SK-N-SH (cell line): ENCODE measurements at regions not wholly inside any gene's neighbourhood (a gene's known extent, or its start where the extent isn't known, plus 50 kb on each side); places are given as distances from the start of the nearest gene placed in this dataset.

Experiments
- CTCF ChIA-PET: fragments of 300-600, 350-600 bp; formaldehyde crosslinking; extraction: SDS; loops from one replicate; lab custom pipeline; 2021; lab: Yijun Ruan, JAX
- POLR2A ChIA-PET: fragments of 350-600 bp; sonication (Branson Sonifier 250); formaldehyde crosslinking; extraction: SDS; loops from one replicate; lab custom pipeline; 2020; ENCODE audit warnings: antibody characterized with exemption, inconsistent platforms; lab: Yijun Ruan, JAX
- DNase-seq: peaks from one replicate; pipeline ENCODE4 v3.0.0; 2012
- H2AFZ ChIP-seq: fragments of 200-600 bp; sonication (generic); 2 replicates; pipeline ENCODE4 v1.8.1; 2016; ENCODE audit warnings: antibody characterized with exemption, mild to moderate bottlenecking, low read depth
- H3F3A ChIP-seq: fragments of 200-600 bp; sonication (generic); replicated peaks from 2 replicates; pipeline ENCODE3; 2016; ENCODE audit warnings: antibody characterized with exemption, mild to moderate bottlenecking; ENCODE audit not compliant: insufficient read depth
- H3K27ac ChIP-seq, 2 experiments: fragments of 200-500 bp in 1 of 2; fragments of 200-600 bp in 1 of 2; sonication (Bioruptor generic) in 1 of 2; sonication (generic), shearing (Covaris generic) in 1 of 2; 2 replicates each; pipeline versions ENCODE4 v1.5.1 to v1.6.1; 2014 to 2016; ENCODE audit warnings: low read depth in 2 of 2, inconsistent platforms in 1 of 2, low read length in 1 of 2, mild to moderate bottlenecking in 1 of 2, mixed read lengths in 1 of 2
- H3K27me3 ChIP-seq: fragments of 200-600 bp; sonication (generic), shearing (Covaris generic); 2 replicates; pipeline ENCODE4 v1.6.1; 2016; ENCODE audit warnings: mixed run types; ENCODE audit not compliant: insufficient read depth
- H3K36me3 ChIP-seq, 2 experiments: fragments of 200-500 bp in 1 of 2; fragments of 200-600 bp in 1 of 2; sonication (Bioruptor generic) in 1 of 2; sonication (generic) in 1 of 2; replicated peaks in 1 of 2; 2 replicates each; pipeline versions ENCODE3 to v1.5.1; 2014 to 2016; ENCODE audit warnings: low read length in 1 of 2, mild to moderate bottlenecking in 1 of 2; ENCODE audit not compliant: insufficient read depth in 2 of 2, control insufficient read depth in 1 of 2
- H3K4me1 ChIP-seq, 2 experiments: fragments of 200-500 bp in 1 of 2; fragments of 200-600 bp in 1 of 2; sonication (Bioruptor generic) in 1 of 2; sonication (generic), shearing (Covaris generic) in 1 of 2; 2 replicates each; pipeline versions ENCODE4 v1.5.1 to v1.6.1; 2014 to 2016; ENCODE audit warnings: low read depth in 1 of 2, low read length in 1 of 2, mixed run types in 1 of 2; ENCODE audit not compliant: insufficient read depth in 2 of 2, control insufficient read depth in 1 of 2
- H3K4me2 ChIP-seq: fragments of 200-600 bp; sonication (generic), shearing (Covaris generic); 2 replicates; pipeline ENCODE4 v1.6.1; 2017; ENCODE audit warnings: mixed run types
- H3K4me3 ChIP-seq, 2 experiments: fragments of 200-500 bp in 1 of 2; fragments of 200-600 bp in 1 of 2; sonication (Bioruptor generic) in 1 of 2; sonication (generic), shearing (Covaris generic) in 1 of 2; 2 replicates each; pipeline versions ENCODE4 v1.5.1 to v1.8.1; 2014 to 2016; ENCODE audit warnings: low read depth in 2 of 2, inconsistent platforms in 1 of 2, low read length in 1 of 2, mild to moderate bottlenecking in 1 of 2, mixed read lengths in 1 of 2, moderate library complexity in 1 of 2
- H3K79me2 ChIP-seq: fragments of 200-600 bp; sonication (generic); 2 replicates; pipeline ENCODE4 v1.8.1; 2017; ENCODE audit warnings: mild to moderate bottlenecking; ENCODE audit not compliant: insufficient read depth
- H3K9ac ChIP-seq: fragments of 200-600 bp; sonication (generic); 2 replicates; pipeline ENCODE4 v1.6.1; 2017; ENCODE audit warnings: mixed run types
- H3K9me2 ChIP-seq: fragments of 200-600 bp; sonication (generic); 2 replicates; pipeline ENCODE4 v1.6.1; 2017; ENCODE audit warnings: mixed run types
- H3K9me3 ChIP-seq: fragments of 200-600 bp; sonication (generic); 2 replicates; pipeline ENCODE4 v1.6.1; 2017; ENCODE audit warnings: mixed run types, mild to moderate bottlenecking, moderate library complexity
- H4K20me1 ChIP-seq: fragments of 200-600 bp; sonication (generic); 2 replicates; pipeline ENCODE4 v1.6.1; 2017; ENCODE audit warnings: mild to moderate bottlenecking, mixed run types; ENCODE audit not compliant: insufficient read depth
- MEF2A ChIP-seq: IDR thresholded peaks from 2 replicates; pipeline ENCODE4 v1.4.0; 2012; ENCODE audit warnings: low read depth, borderline replicate concordance
- RAD21 ChIP-seq: IDR thresholded peaks from 2 replicates; pipeline ENCODE4 v1.6.1; 2012; ENCODE audit warnings: mild to moderate bottlenecking, low read length
- RFX5 ChIP-seq: IDR thresholded peaks from 2 replicates; pipeline ENCODE4 v1.6.1; 2012; ENCODE audit warnings: mild to moderate bottlenecking, improper control_type of control experiment, low read length
- TCF12 ChIP-seq: IDR thresholded peaks from 2 replicates; pipeline ENCODE4 v1.4.0; 2012
- whole genome bisulfite sequencing: methylation state at CpG from one replicate; pipeline ENCODE4 v1.1.6; 2017; ENCODE audit warnings: low lambda C conversion rate; 5-methylcytosine and 5-hydroxymethylcytosine counted together
- TF ChIP-seq, protein P1 (sequence below): IDR thresholded peaks from 2 replicates; pipeline ENCODE4 v1.6.1; 2012; ENCODE audit warnings: mild to moderate bottlenecking, low read depth, low read length, moderate library complexity
- TF ChIP-seq, protein P2 (sequence below): IDR thresholded peaks from 2 replicates; pipeline ENCODE4 v1.4.0; 2012; ENCODE audit warnings: low read depth
- TF ChIP-seq, protein P3 (sequence below): IDR thresholded peaks from 2 replicates; pipeline ENCODE4; 2012

DNA sequence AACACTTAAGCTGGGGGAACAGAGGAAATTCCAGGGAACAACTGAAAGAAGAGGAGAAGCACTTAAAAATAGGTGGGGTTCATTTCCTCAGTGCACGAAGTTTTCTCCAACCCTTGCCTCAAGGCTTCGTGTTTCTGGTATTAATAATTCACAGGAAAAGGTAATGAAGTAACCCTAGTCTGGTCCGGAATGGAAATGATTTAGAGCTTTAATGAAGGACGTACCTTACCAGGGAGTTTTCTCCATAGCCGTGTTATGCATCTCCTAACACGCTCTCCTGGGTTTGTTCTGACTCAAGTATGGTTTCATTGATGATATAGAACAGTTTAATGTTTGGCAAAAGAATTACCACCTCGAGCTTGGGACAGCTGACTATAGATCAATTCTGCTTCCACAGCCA is 214.2 kb downstream of the MTX2 start:
- ChIA-PET POLR2A (no interaction called here), CTCF (interaction anchor here (1.0 kb wide), 1 partner anchor 10 kb away, joined by 3 read pairs; no protein-coding TSS in a partner anchor)
- H3K9ac ChIP-seq, result no peak overlapping the region
- H3F3A ChIP-seq, result no peaks in the 10 kb centered on the region
- no peaks in the 10 kb centered on the region for H3K27me3 ChIP-seq
- H3K27ac ChIP-seq, result no peak overlapping the region
- WGBS, result 73% methylated on average over 7 of the region's 7 CpGs
- H3K4me3 ChIP-seq, result no peak overlapping the region
- no peak for DNase-seq
- H3K4me2 ChIP-seq, result no peak overlapping the region
- H3K9me2 ChIP-seq, result no peaks in the 10 kb centered on the region
- no peak overlapping the region for H2AFZ ChIP-seq
- no peaks in the 10 kb centered on the region for H3K36me3 ChIP-seq
- TF ChIP-seq MEF2A, result no peak
- TF ChIP-seq, protein P1, sequence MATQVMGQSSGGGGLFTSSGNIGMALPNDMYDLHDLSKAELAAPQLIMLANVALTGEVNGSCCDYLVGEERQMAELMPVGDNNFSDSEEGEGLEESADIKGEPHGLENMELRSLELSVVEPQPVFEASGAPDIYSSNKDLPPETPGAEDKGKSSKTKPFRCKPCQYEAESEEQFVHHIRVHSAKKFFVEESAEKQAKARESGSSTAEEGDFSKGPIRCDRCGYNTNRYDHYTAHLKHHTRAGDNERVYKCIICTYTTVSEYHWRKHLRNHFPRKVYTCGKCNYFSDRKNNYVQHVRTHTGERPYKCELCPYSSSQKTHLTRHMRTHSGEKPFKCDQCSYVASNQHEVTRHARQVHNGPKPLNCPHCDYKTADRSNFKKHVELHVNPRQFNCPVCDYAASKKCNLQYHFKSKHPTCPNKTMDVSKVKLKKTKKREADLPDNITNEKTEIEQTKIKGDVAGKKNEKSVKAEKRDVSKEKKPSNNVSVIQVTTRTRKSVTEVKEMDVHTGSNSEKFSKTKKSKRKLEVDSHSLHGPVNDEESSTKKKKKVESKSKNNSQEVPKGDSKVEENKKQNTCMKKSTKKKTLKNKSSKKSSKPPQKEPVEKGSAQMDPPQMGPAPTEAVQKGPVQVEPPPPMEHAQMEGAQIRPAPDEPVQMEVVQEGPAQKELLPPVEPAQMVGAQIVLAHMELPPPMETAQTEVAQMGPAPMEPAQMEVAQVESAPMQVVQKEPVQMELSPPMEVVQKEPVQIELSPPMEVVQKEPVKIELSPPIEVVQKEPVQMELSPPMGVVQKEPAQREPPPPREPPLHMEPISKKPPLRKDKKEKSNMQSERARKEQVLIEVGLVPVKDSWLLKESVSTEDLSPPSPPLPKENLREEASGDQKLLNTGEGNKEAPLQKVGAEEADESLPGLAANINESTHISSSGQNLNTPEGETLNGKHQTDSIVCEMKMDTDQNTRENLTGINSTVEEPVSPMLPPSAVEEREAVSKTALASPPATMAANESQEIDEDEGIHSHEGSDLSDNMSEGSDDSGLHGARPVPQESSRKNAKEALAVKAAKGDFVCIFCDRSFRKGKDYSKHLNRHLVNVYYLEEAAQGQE, result no peak
- TF ChIP-seq, all 33 proteins: peak for 0
- Histone ChIP-seq H3K4me1 (peaks cover 0 to 14% of the 10 kb centered on the region in 2 experiments; a peak in 2 of 4 replicates), H3K9me3 (no peaks in the 10 kb centered on the region; the same call in 1 of the 2 replicates), H4K20me1 (no peaks in the 10 kb centered on the region), H3K79me2 (no peaks in the 10 kb centered on the region)

DNA sequence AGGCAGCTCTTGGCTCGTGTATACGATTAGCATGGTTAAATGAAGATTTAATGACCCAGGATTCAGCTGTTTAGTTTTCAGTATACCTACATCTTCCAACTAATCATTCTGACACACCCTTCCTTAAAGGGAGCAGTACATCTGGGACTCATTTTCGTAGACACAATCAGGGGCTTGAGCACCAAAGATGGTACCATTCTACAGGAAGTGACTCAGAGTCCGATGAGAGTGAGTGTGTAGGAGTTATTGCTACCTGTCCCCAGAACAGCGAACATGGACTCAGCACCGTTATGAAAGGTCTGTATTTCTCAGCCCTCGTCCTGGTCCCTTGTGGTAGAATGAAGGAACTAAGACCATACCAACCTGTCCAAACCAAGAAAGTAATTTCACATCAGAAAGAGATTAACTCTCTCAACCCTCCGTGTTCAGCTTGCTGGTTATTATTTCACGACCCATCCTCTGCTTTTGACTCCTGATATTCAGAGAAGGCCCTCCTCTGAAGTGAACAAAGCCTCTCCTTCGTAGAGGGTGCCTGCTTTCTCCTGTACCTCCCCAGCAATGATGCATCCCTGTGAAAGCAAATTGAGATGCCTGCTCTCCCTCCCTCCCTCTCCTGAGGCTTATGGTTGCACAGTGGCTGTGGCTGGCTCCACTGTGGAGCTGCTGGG is 214.8 kb downstream of the MTX2 start:
- no peaks in the 10 kb centered on the region for H3K79me2 ChIP-seq
- H3K27me3 ChIP-seq, result no peaks in the 10 kb centered on the region
- H3K27ac ChIP-seq, result peak overlapping the region in 1 of 2 experiments; percentile 54; a peak in 2 of 4 replicates
- no peak overlapping the region for H2AFZ ChIP-seq
- H3K4me3 ChIP-seq, result no peak overlapping the region
- peak; percentile 15; the same call in 1 of the 2 replicates for TF ChIP-seq TCF12
- no peak for TF ChIP-seq RFX5
- no peak for TF ChIP-seq RAD21
- TF ChIP-seq, protein P2, sequence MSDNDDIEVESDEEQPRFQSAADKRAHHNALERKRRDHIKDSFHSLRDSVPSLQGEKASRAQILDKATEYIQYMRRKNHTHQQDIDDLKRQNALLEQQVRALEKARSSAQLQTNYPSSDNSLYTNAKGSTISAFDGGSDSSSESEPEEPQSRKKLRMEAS, result no peak
- TF ChIP-seq, protein P3, sequence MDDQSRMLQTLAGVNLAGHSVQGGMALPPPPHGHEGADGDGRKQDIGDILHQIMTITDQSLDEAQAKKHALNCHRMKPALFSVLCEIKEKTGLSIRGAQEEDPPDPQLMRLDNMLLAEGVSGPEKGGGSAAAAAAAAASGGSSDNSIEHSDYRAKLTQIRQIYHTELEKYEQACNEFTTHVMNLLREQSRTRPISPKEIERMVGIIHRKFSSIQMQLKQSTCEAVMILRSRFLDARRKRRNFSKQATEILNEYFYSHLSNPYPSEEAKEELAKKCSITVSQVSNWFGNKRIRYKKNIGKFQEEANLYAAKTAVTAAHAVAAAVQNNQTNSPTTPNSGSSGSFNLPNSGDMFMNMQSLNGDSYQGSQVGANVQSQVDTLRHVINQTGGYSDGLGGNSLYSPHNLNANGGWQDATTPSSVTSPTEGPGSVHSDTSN, result no peak
- H4K20me1 ChIP-seq, result no peaks in the 10 kb centered on the region
- H3K4me2 ChIP-seq, result no peak overlapping the region
- peaks cover 0 to 14% of the 10 kb centered on the region in 2 experiments; a peak in 2 of 4 replicates for H3K4me1 ChIP-seq
- no peaks in the 10 kb centered on the region for H3F3A ChIP-seq
- H3K9me3 ChIP-seq, result no peaks in the 10 kb centered on the region
- DNase-seq, result no peak
- WGBS, result 72% methylated on average over 10 of the region's 10 CpGs
- H3K9ac ChIP-seq, result no peak overlapping the region
- no peaks in the 10 kb centered on the region for H3K36me3 ChIP-seq
- H3K9me2 ChIP-seq, result no peaks in the 10 kb centered on the region
- POLR2A ChIA-PET, result no interaction called here
- CTCF ChIA-PET, result interaction anchor here (0.5 to 1.7 kb wide), 3 partner anchors 10 to 530 kb away, joined by 3 read pairs; no protein-coding TSS in a partner anchor
